ENCODE measurements at regions not wholly inside any gene's neighbourhood (a gene's known extent, or its start where the extent isn't known, plus 50 kb on each side); places are given as distances from the start of the nearest gene placed in this dataset.

GRCh38 chr2:8276026-8276425 lies 405.8 kb upstream of the ID2 start:
- H3K4me1 ChIP-seq (ENCODE audit: control insufficient read depth, insufficient read depth, low read length) = no peaks in the 10 kb centered on the region
- H3K9ac ChIP-seq (ENCODE audit: extremely low read depth, low read length, poor library complexity, severe bottlenecking) = no peak overlapping the region
- H3K27ac ChIP-seq (ENCODE audit: low read depth, low read length) = no peak overlapping the region
- Mint-ChIP-seq H3K9me3 (no peaks in the 10 kb centered on the region), H3K27ac (no peak overlapping the region), H3K36me3 (ENCODE audit: low read depth) (no peaks in the 10 kb centered on the region), H3K4me1 (peaks cover 2% of the 10 kb centered on the region), H3K27me3 (ENCODE audit: insufficient read depth) (peaks cover 7% of the 10 kb centered on the region), H3K4me3 (no peak overlapping the region)
- WGBS, 2 experiments (ENCODE audit: insufficient coverage in 1 of 2, insufficient read length in 1 of 2) = 90 to 92% methylated on average over 2 to 4 of the region's 4 CpGs
- TF ChIP-seq CTCF (conservative IDR thresholded peaks at IDR 0.05) = no peak
- no peaks in the 10 kb centered on the region for H3K9me3 ChIP-seq (ENCODE audit: control insufficient read depth, low read length)
- no peaks in the 10 kb centered on the region for H3K27me3 ChIP-seq (ENCODE audit: control insufficient read depth, insufficient read depth, low read length, poor library complexity, severe bottlenecking)
- H3K36me3 ChIP-seq (ENCODE audit: control insufficient read depth, insufficient read depth, low read length) = no peaks in the 10 kb centered on the region
- no peak for DNase-seq
- H3K4me3 ChIP-seq (ENCODE audit: low read length) = no peak overlapping the region

DNA sequence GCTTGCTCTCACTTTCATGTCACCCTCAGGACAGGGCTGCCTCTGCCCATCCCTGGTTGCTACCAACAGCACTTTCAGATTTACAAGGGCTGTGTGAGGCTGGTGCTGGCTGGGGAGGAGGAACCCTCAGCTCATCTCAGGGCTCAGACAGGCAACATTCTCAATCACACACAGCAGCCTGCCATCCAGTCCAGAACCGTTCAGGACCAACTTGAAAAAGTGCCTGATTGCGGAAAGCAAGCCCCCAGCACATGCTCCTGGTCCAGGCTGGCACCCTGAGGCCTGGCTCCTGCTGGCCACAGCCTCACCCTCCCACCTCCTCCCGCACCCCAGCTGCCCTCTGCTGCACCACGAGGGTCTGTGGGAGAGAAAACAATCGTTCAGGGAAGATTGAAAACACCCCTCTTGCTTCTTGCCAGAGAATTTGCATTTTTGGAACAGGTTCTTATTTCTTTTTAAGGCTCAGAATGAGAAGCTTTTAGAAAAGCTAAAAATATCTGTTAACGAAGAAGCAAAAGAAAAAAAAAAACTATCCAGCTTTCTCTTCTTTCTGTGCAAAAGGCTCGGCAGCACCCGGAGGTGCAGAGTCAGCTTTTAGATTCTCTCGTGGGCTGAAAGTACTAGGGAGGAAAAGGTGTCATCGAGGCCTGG lies 403.8 kb upstream of the ID2 start:
- no peaks in the 10 kb centered on the region for H3K27me3 ChIP-seq (ENCODE audit: control insufficient read depth, insufficient read depth, low read length, poor library complexity, severe bottlenecking)
- H3K9me3 Mint-ChIP-seq = no peaks in the 10 kb centered on the region
- H3K4me3 Mint-ChIP-seq = no peak overlapping the region
- DNase-seq = no peak
- H3K27ac Mint-ChIP-seq = no peak overlapping the region
- H3K4me1 ChIP-seq (ENCODE audit: control insufficient read depth, insufficient read depth, low read length) = no peaks in the 10 kb centered on the region
- 81 to 93% methylated on average over 6 to 10 of the region's 10 CpGs for WGBS, 2 experiments (ENCODE audit: insufficient coverage in 1 of 2, insufficient read length in 1 of 2)
- no peaks in the 10 kb centered on the region for H3K36me3 Mint-ChIP-seq (ENCODE audit: low read depth)
- no peaks in the 10 kb centered on the region for H3K9me3 ChIP-seq (ENCODE audit: control insufficient read depth, low read length)
- no peaks in the 10 kb centered on the region for H3K36me3 ChIP-seq (ENCODE audit: control insufficient read depth, insufficient read depth, low read length)
- H3K9ac ChIP-seq (ENCODE audit: extremely low read depth, low read length, poor library complexity, severe bottlenecking) = no peak overlapping the region
- no peak overlapping the region for H3K27ac ChIP-seq (ENCODE audit: low read depth, low read length)
- H3K4me3 ChIP-seq (ENCODE audit: low read length) = no peak overlapping the region
- H3K4me1 Mint-ChIP-seq = peaks cover 16% of the 10 kb centered on the region
- peaks cover 5% of the 10 kb centered on the region for H3K27me3 Mint-ChIP-seq (ENCODE audit: insufficient read depth)
- no peak for TF ChIP-seq CTCF (conservative IDR thresholded peaks at IDR 0.05)

DNA sequence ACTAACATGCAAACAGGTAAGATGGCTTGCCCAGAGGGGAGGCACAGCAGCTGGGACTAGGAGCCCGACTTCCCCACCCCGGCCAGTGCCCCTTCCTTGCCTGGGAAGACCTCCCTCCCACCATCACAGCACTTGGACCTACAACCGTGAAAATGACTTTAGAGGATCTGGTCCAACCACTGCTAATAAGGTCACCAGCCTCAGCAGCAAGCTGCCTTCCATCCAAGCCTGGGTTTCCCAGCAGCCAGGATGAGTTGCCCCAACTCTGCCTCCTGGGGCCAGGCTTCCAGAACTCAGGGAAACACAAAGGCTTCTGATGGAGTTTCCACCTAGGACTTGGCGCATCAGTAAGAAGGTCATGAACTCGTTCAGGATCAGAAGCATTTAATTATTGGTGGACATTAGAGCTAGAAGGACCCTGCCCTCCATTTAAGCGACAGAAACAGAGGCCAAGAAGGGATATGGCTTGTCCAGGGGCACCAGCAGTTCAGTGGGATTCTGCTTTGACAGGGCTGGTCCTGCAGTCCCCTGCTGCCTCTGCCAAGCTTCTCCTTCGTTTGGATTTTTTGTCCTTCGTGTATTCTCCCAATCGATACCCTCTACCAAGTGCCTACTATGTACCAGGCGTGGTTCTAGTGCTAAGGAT lies 403.0 kb upstream of the ID2 start:
- Histone ChIP-seq H3K4me1 (ENCODE audit: control insufficient read depth, insufficient read depth, low read length) (no peaks in the 10 kb centered on the region), H3K27me3 (ENCODE audit: control insufficient read depth, insufficient read depth, low read length, poor library complexity, severe bottlenecking) (no peaks in the 10 kb centered on the region), H3K36me3 (ENCODE audit: control insufficient read depth, insufficient read depth, low read length) (no peaks in the 10 kb centered on the region), H3K27ac (ENCODE audit: low read depth, low read length) (no peak overlapping the region), H3K9me3 (ENCODE audit: control insufficient read depth, low read length) (no peaks in the 10 kb centered on the region), H3K9ac (ENCODE audit: extremely low read depth, low read length, poor library complexity, severe bottlenecking) (no peak overlapping the region), H3K4me3 (ENCODE audit: low read length) (no peak overlapping the region)
- H3K36me3 Mint-ChIP-seq (ENCODE audit: low read depth) = no peaks in the 10 kb centered on the region
- no peaks in the 10 kb centered on the region for H3K9me3 Mint-ChIP-seq
- TF ChIP-seq CTCF (conservative IDR thresholded peaks at IDR 0.05) = no peak
- H3K27me3 Mint-ChIP-seq (ENCODE audit: insufficient read depth) = peaks cover 5% of the 10 kb centered on the region
- DNase-seq = no peak
- no peak overlapping the region for H3K4me3 Mint-ChIP-seq
- no peak overlapping the region for H3K27ac Mint-ChIP-seq
- H3K4me1 Mint-ChIP-seq = peaks cover 19% of the 10 kb centered on the region
- 90 to 95% methylated on average over 9 to 10 of the region's 10 CpGs for WGBS, 2 experiments (ENCODE audit: insufficient coverage in 1 of 2, insufficient read length in 1 of 2)

Measured in endodermal cell (in vitro differentiated cells).